BE2C (cell line): ENCODE measurements at regions not wholly inside any gene's neighbourhood (a gene's known extent, or its start where the extent isn't known, plus 50 kb on each side); places are given as distances from the start of the nearest gene placed in this dataset.
"Not testable (repeated sequence)": the region's sequence is repeated elsewhere in the genome, so short reads cannot be mapped to it uniquely, and the experiment has no call there.

Experiments
- DNase-seq: peaks from one replicate; pipeline ENCODE4 v3.0.0-alpha.2; 2020
- H3K27me3 ChIP-seq: fragments of 250-450 bp; sonication (Bioruptor Pico); 2 replicates; pipeline ENCODE4 v1.5.1; 2020; ENCODE audit warnings: mild to moderate bottlenecking
- H3K36me3 ChIP-seq: fragments of 250-450 bp; sonication (Bioruptor Pico); 2 replicates; pipeline ENCODE4 v1.5.1; 2020; ENCODE audit warnings: mild to moderate bottlenecking
- H3K4me1 ChIP-seq: fragments of 250-450 bp; sonication (Bioruptor Pico); 2 replicates; pipeline ENCODE4 v1.5.1; 2020
- H3K4me3 ChIP-seq: 2 replicates; pipeline ENCODE4 v1.5.1; 2011; ENCODE audit warnings: low read depth, low read length
- H3K9me3 ChIP-seq: fragments of 250-450 bp; sonication (Bioruptor Pico); 2 replicates; pipeline ENCODE4 v1.5.1; 2020
- TF ChIP-seq, protein P1 (sequence below): IDR thresholded peaks from 2 replicates; pipeline ENCODE4 v1.5.1; 2012; ENCODE audit warnings: mild to moderate bottlenecking, low read depth, low read length

DNA sequence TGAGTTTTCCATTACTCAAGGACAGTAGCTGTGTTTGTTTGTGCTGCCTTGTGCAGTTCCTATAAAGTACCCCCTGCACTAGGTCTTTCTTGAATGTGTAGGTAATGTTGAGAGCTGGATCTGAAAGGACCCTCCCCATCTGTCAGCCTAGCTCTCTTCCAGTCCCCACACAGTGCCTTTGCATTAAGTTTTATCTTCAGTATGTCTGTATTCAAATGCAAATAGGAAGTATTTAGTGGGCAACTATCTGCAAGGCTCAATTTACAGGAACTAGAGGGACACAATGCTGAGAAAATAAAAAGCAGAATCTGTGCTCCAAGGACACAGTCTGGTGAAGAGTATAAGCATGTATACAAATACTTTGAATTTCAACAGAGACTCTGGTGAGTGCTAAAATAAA lies 558.5 kb downstream of the RFC3 start:
- H3K4me1 ChIP-seq, result peaks cover 2% of the 10 kb centered on the region; the same call in 1 of the 2 replicates
- H3K27me3 ChIP-seq, result no peaks in the 10 kb centered on the region
- no peak for DNase-seq
- TF ChIP-seq, protein P1, sequence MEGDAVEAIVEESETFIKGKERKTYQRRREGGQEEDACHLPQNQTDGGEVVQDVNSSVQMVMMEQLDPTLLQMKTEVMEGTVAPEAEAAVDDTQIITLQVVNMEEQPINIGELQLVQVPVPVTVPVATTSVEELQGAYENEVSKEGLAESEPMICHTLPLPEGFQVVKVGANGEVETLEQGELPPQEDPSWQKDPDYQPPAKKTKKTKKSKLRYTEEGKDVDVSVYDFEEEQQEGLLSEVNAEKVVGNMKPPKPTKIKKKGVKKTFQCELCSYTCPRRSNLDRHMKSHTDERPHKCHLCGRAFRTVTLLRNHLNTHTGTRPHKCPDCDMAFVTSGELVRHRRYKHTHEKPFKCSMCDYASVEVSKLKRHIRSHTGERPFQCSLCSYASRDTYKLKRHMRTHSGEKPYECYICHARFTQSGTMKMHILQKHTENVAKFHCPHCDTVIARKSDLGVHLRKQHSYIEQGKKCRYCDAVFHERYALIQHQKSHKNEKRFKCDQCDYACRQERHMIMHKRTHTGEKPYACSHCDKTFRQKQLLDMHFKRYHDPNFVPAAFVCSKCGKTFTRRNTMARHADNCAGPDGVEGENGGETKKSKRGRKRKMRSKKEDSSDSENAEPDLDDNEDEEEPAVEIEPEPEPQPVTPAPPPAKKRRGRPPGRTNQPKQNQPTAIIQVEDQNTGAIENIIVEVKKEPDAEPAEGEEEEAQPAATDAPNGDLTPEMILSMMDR, result no peak
- H3K4me3 ChIP-seq, result no peak overlapping the region
- H3K9me3 ChIP-seq, result no peaks in the 10 kb centered on the region
- H3K36me3 ChIP-seq, result no peaks in the 10 kb centered on the region

DNA sequence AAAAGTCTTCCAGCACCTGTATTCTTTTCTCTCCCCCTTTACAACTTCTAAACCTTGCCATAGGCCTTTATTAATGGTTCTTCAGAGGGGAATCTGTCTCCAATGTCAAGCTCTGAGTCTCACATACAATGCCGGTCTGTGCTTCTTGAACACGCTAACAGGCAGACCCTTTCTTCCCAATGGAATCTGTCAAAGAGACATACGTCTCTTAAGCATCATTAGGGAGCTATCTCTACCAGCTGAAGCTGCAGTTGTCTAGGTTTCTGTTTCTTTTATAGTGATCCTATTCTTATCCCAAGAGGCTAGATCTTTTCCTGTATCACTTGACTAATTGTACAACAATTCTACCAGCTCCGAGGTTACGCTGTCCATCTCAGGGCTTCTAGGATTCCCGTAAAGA lies 560.8 kb upstream of the NBEA start:
- Histone ChIP-seq H3K4me3 (no peak overlapping the region), H3K36me3 (no peaks in the 10 kb centered on the region), H3K27me3 (no peaks in the 10 kb centered on the region), H3K9me3 (no peaks in the 10 kb centered on the region), H3K4me1 (no peaks in the 10 kb centered on the region)
- DNase-seq, result no peak
- TF ChIP-seq, protein P1, result no peak

DNA sequence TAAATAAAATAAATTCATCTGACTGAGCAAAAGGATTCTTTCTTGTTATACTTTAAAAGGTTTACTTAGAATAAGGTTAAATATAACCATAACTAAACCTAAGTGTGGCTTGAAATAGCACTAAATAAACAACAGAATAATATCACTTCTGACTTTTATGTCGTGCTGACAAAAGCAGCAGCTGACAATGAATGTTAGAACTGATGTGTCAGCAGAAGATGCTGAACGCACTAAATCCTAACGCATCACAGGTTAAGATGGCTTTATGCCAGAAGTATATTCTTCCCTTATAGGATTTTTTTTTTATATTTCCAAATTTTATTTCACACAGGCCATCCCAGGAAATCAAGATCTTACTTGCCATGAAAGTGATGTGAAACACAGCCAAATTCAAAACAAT lies 558.3 kb upstream of the NBEA start:
- TF ChIP-seq, protein P1, result no peak
- Histone ChIP-seq H3K27me3 (no peaks in the 10 kb centered on the region), H3K9me3 (no peaks in the 10 kb centered on the region; the same call in 1 of the 2 replicates), H3K4me1 (no peaks in the 10 kb centered on the region), H3K4me3 (no peak overlapping the region), H3K36me3 (no peaks in the 10 kb centered on the region)
- DNase-seq, result no peak

DNA sequence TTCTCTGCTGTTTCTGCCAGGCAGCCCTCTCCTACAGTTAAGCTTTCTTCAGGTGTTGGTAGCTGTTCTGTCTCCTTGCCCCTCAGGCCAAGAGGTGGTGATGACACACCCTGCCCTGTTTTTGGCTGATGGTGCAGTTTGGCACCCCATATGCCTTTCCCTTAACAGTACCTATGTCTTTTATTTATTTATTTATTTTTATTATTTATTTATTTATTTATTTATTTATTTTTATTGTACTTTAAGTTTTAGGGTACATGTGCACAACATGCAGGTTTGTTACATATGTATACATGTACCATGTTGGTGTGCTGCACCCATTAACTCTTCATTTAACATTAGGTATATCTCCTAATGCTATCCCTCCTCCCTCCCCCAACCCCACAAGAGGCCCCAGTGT lies 555.8 kb upstream of the NBEA start:
- H3K36me3 ChIP-seq, H3K27me3 ChIP-seq, DNase-seq, H3K4me3 ChIP-seq, H3K9me3 ChIP-seq, H3K4me1 ChIP-seq: not testable (repeated sequence)

DNA sequence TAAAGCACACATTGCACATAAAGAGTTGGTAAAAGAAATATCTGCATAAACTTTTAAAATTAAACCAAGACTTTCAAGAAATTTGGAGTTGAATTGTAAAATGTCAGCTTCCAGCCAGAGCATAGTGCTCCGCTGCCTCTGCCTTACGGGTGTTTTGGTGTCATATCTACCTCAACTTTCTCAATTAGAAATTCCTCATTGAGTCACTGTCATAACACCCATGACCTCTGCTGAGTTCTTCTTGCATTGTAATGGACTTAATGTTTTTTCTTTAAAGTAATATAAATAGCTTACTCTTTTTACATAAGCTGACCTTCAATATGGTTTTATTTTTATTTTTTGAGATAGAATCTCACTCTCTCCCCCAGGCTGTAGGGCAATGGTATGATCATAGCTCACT lies 551.0 kb upstream of the NBEA start:
- Histone ChIP-seq H3K36me3 (no peaks in the 10 kb centered on the region), H3K4me1 (no peaks in the 10 kb centered on the region), H3K27me3 (no peaks in the 10 kb centered on the region), H3K9me3 (no peaks in the 10 kb centered on the region; the same call in 1 of the 2 replicates), H3K4me3 (no peak overlapping the region)
- TF ChIP-seq, protein P1, result no peak
- no peak for DNase-seq

DNA sequence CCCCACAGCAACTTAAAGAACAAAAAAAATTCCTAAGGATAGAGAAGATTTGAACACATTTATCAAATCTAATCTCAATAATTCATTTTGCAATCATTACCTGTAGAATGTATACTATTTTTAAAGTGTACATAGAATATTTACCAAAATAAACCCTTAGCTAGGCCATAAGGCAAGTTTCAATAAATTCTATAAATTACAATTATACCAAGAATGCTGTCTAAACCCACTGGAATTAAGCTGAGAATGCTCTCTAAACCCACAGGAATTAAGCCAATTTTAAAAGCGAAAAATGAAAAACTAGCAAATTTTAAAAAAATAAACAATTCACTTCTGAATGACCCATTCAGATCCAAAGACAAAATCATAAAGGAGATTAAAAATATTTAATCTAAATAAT lies 540.4 kb upstream of the NBEA start:
- Histone ChIP-seq H3K36me3 (no peaks in the 10 kb centered on the region), H3K27me3 (no peaks in the 10 kb centered on the region), H3K4me1 (no peaks in the 10 kb centered on the region), H3K4me3 (no peak overlapping the region), H3K9me3 (no peaks in the 10 kb centered on the region)
- TF ChIP-seq, protein P1, result no peak
- no peak for DNase-seq
